ENCODE measurements at regions not wholly inside any gene's neighbourhood (a gene's known extent, or its start where the extent isn't known, plus 50 kb on each side); places are given as distances from the start of the nearest gene placed in this dataset.
"Not testable (repeated sequence)": the region's sequence is repeated elsewhere in the genome, so short reads cannot be mapped to it uniquely, and the experiment has no call there.

DNA sequence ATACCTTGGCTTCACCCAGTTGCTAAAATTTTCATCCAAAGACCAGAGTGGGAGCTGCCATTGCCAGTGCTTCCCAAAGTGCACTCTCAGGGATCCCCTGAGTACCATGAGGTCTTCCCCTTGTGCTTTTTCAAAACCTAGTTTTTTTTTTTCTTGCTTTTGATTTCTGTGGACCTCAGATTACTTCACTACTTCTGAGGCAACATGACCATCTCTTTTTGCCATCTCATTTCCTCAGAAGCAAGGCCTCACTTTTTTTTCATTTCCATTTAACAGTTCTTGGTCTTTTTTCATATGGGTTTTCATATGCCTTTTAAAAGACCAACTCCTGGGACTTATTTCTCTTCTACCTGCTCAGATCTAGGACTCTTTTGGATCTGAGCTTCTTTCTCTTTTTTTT is 64.1 kb upstream of the MMS22L start:
- no peak for DNase-seq (ENCODE audit: low read depth)

DNA sequence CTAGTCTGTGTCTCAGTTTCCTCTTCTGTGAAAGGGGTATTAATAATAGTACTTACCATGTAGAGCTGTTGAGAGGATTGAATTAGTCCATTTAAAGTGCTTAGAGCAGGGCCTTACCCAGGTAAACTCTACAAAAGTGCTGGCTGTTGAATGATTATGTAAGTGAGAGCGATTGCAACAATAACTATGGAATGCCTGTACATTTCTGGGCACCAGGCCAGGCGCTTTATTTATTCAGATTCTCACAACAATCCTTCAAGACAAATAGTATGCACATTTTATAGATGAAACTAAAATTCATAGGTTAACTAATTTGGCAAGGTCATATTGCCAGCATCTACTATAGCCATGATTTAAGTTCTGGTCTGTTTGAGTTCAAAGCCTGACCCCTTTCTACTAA is 78.3 kb upstream of the MMS22L start:
- DNase-seq (ENCODE audit: low read depth): no peak

DNA sequence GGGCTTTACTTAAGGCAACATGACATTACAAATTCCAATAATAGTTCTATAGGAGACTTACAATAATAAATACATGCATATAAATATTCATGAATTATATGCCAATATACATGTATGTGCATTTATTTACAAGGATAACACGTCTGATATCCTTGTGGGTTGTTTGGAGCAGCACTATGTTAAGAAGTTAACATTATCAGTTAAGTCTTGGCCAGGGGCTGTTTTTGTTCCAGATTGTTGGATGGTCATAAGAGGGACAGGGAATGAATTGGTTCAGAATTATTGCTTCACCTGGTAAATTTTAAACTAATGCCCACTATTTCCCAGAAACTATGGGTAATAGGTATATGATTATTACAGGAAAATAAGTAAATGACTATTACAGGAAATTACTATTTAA is 81.3 kb upstream of the MMS22L start:
- no peak for DNase-seq (ENCODE audit: low read depth)

DNA sequence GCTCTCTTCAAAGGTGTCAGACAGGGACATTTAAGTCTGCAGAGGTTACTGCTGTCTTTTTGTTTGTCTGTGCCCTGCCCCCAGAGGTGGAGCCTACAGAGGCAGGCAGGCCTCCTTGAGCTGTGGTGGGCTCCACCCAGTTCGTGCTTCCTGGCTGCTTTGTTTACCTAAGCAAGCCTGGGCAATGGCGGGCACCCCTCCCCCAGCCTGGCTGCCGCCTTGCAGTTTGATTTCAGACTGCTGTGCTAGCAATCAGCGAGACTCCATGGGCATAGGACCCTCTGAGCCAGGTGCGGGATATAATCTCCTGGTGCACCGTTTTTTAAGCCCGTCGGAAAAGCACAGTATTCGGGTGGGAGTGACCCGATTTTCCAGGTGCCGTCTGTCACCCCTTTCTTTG is 99.1 kb upstream of the MMS22L start:
- not testable (repeated sequence) for DNase-seq (ENCODE audit: low read depth)

DNA sequence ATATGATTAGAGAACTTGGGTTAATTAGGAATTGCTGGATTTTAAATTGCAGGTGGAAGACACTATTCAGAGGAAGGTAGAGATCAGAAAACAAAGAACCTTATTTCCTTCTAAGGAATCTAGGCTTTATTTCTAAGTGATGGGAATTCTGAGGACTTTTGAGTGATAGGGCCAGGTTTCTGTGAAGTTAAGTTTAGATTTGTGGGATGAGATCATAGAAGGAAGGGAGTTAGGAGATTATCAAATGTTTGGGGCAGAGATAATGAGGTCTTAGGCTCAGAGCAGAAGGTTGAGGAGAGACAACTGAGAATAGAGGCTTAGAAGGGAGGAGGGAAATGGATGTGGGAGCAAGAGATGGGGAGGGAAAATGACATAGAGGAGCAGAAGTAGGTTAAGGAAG is 109.7 kb upstream of the MMS22L start:
- DNase-seq (ENCODE audit: low read depth): no peak

DNA sequence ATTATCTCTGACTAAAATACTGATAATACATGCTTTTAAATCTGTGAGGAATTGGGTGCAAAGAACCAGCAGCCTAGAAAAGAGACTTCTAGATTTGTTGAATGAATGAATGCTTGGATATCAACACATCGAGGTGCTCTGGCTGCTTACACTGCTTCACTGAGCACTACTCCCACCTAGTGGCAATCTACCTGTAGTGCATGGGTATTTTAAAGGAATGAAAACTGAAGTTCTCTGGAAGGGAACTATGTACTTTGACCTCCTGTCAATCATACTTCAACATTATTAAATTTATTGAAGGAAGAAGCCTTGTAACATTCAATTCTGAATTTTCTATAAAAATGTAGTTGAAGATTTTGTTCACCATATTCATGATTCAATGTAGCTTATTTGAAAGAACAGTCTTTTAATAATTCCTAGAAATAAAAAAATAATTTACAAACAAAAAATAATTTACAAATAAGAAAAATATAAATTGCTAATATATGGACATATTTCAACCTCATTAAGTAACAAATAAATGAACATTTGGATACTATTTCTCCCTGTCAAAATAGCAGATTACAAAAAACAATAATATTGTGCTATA is 111.2 kb upstream of the MMS22L start:
- peak; percentile 37 for DNase-seq (ENCODE audit: low read depth)

DNA sequence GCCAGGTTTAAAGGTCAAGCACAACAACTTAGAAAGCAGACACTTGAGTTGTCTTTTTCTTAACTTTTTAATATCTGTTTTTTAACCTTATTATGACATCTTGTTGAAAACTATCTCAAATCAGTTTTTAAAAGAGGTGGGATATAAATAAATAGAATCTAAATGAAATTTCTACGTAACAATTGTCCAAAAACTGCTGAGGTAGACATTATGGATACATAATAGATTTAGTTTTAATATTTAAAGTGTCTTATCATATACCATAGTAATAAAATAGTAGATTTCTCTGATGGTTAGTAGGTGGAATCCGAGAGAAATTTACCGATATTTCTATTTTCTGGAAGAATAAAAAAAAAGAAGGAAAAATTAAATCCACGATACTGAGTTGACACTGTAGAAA is 113.9 kb upstream of the MMS22L start:
- no peak for DNase-seq (ENCODE audit: low read depth)

DNA sequence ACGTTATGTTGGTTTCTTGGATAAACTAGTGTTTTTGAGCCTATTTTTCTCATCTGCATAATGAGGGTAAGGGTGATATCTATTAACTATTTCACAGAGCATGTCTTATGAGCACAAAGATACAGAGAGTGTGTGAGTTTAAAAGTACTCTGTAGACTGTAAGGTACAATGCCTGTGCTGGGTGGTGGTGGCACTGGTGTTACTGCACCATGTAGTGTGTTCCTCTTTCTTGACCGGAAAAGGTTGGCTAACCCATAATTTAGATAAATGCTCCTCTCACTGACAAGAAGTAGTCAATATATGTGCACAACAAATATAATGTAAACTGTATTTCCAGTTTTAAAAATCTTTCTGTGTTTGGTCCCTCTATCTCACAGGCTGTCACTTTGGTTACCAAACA is 116.2 kb upstream of the MMS22L start:
- DNase-seq (ENCODE audit: low read depth): no peak

DNA sequence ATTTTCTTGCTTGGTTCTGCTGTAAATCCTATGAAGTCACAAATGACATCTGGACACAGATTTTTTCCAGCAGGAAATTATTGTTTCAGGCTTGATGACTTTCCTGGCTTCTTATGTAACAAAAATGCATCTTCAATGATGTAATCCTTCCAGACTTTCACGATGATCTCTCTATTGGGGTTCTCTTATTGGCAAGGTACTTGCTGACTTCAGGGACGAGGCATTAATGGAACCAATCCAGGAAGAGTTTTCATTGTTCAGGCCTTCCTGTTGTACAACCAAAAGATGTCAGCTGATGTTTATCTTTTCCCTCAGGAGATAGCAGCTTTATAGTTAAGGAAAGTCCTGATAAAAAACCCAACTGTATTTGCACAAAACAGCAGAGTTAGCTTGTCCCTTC is 118.5 kb upstream of the MMS22L start:
- peak; percentile 9 for DNase-seq (ENCODE audit: low read depth)

DNA sequence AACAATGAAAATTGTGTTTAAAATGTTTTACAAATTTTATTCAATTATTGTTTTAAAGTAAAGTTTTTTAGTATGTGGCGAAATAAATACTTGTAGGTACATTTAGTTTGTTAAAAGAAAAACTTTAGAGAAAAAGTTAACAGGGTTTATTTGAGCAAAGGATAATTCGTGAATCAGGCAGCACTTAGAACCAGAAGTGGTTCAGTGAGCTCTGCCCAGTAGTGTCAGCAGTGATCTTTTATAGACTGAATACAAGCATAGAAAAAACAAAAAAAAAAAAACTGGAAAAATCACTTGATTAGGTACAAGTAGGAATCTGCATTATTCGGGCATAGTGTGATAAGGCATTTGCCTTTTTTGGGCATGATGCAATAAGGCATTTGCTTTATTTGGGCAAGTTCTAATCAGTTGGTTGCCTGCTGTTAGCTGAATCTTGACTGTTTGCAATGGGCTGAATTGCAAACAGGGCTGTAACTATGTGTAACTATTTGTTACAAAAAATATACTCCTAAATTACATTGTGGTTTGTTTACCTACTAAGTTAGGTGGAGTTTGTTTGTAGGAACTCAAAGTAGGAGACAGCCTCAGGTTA is 122.9 kb upstream of the MMS22L start:
- DNase-seq (ENCODE audit: low read depth): no peak

DNA sequence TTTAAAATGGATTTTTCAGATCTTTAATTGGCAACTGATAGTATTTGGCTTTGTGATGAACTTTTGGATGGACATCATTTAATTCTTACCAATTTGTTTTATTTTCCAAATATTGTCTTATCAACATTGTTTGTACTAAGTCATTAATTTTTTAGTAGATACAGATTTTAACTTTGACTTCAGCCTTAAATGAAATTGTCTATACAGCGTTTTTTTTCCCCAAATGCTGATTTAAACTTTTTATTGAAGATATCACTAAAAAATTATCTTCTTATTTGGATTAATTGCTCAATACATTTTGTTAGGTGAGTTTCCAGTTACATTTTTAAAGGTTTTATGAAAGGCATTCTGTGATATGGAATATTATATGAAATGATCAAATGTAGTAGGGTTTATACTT is 123.6 kb upstream of the MMS22L start:
- DNase-seq (ENCODE audit: low read depth): no peak

DNA sequence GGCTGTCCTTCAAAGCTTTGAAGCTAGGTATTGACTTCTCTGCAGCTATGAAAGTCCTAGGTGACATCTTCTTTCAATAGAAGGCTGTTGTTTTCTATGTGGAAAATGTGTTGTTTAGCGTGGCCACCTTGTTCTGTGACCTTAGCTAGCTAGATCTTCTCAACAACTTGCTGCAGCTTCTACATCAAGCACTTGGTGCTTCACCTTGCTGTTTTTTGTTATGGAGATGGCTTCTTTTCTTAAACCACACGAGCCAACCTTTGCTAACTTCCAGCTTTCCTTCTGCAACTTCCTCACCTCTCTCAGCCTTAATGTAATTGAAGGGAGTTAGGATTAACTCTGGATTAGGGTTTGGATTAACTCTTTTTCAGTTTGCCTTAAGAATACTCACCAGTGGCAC is 128.6 kb upstream of the MMS22L start:
- DNase-seq (ENCODE audit: low read depth): no peak

DNA sequence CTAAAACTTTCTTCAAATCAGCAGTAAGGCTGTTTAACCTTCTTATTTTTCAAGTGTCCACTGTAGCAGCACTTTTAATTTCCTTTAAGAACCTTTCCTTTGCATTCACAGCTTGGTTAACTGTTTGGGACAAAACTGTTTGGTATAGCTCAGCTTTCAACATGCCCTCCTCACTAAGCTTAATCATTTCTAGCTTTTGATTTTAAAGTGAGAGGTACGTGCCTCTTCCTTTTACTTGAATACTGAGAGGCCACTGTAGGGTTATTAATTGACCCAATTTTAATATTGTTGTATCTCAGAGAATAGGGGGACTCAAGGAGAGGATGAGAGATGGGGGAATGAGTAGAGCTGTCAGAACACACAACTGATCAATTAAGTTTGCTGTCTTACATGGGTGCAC is 129.5 kb upstream of the MMS22L start:
- no peak for DNase-seq (ENCODE audit: low read depth)

DNA sequence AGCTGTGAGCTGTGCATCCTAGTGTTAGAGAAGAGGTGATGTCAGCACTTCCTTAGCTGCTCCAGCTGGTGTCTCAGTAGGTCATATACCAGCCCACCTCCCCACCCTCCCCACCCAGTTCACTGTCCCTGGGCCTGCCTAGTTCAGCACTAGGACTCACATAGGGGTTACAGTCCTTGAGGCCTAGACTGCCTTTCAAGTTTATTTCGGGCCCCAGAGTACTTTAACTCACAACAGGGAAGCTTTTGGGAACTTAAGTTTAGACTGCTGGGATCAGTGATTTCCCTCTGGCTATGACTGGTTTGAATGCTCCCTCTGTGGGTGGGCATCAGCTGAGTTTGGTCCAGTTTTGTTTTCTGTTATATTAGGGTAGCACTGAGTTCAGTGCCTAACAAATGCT is 139.2 kb upstream of the MMS22L start:
- DNase-seq (ENCODE audit: low read depth): no peak

DNA sequence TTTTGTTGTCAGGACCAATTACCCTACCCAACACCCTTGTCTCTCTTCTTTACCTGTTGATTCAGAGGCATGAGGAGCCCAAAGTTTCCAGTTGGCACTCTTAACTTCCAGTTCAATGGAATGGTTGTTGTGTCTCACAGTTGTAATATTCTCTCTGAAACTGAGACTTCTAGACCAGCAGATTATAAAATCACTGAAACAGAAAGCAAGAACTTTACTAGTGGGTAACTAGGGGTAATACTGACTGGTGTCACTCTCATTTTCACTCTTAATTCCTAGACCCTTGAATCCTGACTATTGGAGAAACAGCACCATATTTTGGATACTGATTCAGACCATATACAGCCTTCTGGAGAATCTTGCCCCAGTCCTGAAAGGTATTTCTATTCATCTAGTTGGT is 140.2 kb upstream of the MMS22L start:
- no peak for DNase-seq (ENCODE audit: low read depth)

DNA sequence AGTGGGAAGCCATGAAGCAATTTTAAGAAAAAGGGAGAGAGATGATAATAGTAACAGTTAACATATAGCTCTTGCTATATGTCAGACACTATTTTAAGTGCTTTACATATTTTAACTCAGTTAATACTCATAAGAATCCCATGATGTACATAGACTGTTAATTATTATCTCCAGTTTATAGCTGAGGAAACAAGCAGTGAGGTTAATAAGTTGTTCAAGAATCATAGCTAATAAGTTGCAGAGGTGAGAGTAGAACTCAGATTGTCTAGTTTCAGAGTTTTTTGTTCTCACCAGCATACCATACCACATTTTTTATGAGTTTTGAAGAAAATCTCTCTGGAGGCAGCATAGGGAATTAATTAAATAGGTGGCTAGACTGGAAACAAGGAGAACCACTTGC is 144.6 kb upstream of the MMS22L start:
- no peak for DNase-seq (ENCODE audit: low read depth)

DNA sequence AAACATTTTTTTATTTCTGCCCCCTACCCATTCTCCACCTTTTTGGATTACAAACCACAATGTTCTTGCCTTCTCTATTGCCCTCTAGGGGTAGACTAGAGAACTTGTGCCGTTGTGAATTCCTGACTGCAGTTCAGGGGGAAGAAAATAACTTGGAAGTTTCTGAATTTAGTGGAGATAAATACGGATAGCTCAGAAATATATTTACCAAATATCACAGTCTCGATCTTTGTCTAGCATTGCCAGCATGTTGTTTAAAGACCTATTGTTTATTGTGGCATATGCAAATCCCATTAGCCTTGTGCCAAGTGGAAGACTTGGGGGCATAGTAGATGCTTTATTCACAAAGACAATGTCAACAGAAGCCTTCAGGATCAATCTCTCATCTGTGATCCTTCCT is 154.1 kb upstream of the MMS22L start:
- DNase-seq (ENCODE audit: low read depth): peak; percentile 5

DNA sequence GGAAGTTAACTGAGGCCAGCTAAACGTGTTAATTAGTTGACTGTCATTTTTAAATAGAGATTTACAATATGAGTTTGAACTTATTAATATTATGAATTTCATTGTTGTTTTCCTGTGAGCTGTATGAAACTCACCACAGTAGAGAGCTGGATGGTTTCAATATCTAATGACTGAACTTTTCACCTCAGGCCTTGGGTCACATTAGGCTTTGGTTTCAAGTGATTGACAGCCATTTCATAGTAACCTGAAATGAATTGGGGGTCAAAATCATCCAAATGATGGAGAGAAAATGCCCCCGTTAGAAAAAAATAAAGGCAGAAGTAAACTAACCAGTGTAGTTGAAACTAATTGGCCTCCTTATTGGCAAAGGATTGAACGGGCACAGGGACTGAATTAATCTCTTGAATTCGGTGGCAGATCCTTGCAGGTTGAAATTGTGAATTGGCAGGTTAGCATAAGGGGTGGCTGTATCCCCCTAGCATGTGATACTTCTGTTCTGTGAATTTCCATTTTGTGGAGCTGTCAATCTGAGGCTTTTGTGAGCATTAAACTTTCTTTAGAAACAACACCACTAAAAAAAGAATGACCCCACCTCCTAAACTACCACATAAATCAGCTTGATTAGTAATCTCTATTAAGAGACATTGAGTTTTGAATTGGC is 155.1 kb upstream of the MMS22L start:
- DNase-seq (ENCODE audit: low read depth): no peak

DNA sequence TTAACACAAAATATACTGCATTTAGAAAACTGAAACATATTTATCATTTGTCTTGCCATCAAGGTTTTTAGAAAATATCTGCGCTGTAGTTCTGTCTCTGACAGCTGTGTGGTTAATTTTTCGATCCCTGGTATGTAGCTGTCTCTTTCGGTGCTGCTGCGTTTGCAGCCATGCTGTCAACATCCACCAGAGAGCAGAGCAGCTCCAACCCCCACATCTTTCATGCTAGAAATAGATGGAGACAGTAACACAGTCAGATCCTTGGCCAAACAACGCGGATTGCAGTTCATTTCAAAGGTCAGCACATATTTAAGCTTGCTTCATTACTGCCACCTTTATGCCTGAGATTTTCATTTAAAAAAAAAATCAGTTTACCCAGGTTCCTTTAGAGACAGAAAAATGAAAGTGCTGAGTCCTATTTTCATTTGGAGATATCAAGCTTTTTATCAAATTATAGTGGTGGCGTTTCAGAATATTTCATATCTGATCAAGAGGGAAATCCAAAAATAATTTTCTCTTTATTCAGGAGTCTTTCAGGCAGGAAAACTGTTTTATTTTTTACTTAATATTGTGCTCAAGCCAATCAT is 157.7 kb upstream of the MMS22L start:
- peak; percentile 32 for DNase-seq (ENCODE audit: low read depth)

DNA sequence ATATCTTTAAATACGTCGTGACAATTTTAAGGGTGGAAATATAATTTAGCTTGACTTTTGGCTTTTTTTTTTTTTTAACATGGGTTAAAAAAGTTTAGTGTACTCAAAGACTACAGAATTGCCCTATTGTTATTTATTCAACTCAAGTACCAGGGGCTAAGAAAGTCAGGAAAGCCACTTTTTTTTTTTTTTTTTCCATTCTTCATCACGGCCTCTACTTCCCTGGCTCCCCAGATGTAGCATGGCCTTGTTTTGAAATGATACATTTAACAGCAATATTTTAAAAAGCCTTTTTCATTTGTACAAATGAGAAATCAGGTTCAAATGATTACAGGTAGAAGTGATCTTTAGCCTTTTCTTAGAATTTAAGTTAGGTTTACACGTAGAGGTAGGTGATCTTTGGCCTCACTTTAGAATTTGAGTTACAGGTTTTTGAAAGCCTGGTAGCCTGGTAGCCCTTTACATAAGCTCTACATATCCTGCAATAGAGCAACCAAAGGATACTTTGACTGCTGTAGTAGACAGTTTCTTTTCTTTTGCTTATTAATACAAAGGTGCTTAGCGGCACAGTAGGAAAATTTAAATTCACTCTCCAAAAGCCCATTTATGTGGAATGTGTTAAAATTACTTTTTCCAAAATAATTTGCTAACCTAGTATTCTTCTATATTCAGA is 160.5 kb upstream of the MMS22L start:
- DNase-seq (ENCODE audit: low read depth): no peak

DNA sequence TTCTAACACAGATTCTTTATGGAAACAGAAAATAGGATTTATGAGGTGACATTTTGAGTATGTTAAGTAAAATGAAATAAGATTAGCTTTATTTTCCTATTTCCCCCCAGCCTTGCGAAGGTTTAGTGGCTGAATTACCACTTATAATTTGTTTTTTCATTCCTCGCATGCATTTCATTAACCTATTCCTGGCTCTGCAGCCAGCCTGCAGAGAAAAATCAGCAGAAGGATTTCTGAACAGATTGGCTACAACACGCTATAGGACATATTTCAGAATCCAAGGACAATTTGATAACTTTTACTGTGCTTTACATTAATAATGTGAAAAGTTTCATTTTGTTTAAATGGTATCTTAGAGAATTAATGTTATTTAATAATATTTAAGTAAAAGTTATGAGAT is 162.4 kb upstream of the MMS22L start:
- no peak for DNase-seq (ENCODE audit: low read depth)

DNA sequence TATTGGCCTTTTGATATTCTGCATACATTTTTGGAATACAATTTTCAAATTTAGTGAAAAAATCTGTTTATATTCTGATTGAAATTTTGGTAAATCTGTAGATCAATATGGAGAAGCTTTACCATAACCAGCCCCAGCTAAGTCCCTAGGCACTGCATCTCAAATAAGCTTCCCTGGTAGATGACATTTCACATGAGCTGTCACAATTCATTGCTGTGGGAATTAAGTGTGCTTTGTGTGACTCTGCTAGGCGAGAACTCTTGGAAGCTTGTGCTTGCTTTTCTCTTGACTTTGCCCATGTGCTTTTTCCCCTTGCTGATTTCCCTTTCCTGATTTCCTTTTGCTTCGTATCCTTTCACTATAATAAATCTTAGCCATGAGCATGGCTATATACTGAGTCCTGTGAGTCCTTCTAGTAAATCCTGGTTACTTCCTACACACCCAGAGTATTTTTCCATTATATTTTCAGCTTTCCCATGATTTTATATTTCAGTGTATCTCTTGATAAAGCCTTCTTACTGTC is 166.5 kb upstream of the MMS22L start:
- no peak for DNase-seq (ENCODE audit: low read depth)

DNA sequence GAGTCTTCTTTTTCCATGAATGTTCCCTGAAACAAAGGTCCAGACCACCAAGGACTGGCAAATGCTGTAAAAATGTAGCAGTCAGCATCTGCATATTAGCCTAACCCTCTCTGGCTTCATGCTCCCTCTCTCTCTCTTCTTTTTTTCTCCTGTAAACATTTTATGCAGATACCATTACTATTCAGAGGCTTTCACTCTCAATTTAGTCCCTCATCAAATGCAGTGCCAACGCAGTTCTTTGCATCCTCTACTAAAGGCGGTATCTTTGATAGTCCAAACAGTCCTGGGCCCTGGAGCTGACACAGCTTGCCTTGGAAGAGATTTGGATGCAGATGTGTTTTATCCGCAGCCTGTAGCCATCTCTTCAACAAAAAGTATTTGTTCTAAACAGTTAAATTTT is 167.1 kb upstream of the MMS22L start:
- DNase-seq (ENCODE audit: low read depth): no peak

All from M059J (cell line).